Right ventricle myocardium superior (tissue), 1 donor: ENCODE measurements at regions not wholly inside any gene's neighbourhood (a gene's known extent, or its start where the extent isn't known, plus 50 kb on each side); places are given as distances from the start of the nearest gene placed in this dataset.
A peak's percentile ranks its signal among the peaks of the same experiment; 100 is the strongest.

Source experiments
- ATAC-seq: fragments of 200-7000 bp; cut with Tn5 transposase; one replicate; pipeline ENCODE4 v1.9.1; 2020; ENCODE audit warnings: mild to moderate bottlenecking; ENCODE audit not compliant: poor library complexity
- DNase-seq: peaks from one replicate; pipeline ENCODE4 v3.0.0-alpha.2; 2020
- intact Hi-C: fragments of 100-400 bp; cut with DNase I; formaldehyde crosslinking; loops from one replicate; pipeline ENCODE4 v1.11.2; 2022
- donor health status: DM: no; HTN: yes; CAD: no; lungs with severe emphysema.

DNA sequence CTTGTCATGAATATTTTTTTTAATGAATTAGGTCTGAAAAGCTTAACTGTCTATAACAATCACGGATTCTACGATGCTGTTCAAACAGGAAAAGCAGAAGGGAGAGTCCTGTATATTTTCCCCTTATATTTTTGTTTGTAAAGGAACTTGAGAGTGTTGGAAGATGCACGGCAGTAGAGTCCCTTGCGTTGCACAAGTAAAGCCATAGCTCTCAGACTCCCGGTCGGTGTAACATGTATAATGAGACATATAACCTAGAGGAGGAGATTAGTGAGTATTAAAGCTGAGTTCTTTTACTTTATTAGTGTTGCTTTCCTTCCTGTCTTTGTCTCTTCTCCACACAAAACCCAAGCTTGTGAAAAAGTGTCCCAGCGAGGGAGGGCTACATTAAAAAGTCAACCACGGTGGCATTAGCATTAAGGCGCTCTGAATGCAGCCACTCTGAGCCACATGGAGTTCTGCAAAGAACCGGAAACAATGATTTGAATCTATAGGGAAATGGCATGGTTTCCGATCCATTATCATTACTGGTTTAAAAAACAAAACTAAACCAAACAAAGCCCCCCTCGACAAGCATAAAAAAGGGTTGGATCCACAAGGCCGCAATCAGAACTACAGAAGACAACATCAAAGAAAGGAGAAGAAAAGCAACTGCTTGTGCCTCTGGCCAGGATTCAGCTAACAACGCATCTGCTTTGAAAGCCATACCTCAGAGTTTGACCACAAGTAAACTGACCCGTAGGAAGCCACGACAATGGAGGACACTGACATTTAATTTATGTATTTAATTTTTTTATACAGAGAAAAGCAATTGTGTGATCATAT, 356.8 kb downstream of the LMO4 start:
- intact Hi-C loops, result no loop called here
- peak; percentile 29 for ATAC-seq
- DNase-seq, result no peak

DNA sequence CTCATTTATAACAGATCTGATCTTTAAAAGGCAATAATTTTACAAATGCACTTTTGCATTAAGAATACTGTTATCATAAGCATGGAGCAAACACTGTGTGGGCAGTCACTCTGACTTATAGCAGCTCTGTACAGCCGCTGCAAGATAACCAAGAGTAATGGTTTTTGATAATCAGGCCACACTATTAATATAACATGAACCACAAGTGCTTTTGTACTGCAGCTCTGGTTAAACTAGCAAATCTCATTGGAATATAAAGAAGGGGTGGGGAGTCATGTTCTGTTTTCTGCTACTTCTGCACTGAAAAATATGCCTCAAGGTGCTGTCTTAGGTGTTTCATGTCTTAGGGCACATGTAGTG, 357.4 kb downstream of the LMO4 start:
- no peak for DNase-seq
- ATAC-seq, result no peak
- intact Hi-C loops, result no loop called here

DNA sequence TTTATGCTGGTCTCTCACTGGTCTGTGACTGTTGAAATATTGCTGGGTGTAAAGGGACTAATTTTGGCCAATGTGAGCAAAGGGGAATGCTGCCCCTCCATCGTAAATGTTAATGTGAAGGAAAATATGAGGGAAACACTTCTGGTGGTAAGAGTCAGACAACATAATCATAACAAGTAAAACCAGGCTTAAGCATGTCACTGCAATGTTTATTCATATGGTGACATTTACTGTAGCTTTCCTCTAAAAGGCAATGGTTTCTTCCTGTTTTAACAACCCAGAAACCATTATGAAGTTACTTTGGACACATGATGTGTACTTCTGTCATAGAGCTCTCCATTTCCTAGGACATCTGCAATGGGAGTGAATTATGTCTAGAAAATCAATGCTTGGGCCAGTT, 358.0 kb downstream of the LMO4 start:
- ATAC-seq, result no peak
- DNase-seq, result no peak
- intact Hi-C loops, result no loop called here

DNA sequence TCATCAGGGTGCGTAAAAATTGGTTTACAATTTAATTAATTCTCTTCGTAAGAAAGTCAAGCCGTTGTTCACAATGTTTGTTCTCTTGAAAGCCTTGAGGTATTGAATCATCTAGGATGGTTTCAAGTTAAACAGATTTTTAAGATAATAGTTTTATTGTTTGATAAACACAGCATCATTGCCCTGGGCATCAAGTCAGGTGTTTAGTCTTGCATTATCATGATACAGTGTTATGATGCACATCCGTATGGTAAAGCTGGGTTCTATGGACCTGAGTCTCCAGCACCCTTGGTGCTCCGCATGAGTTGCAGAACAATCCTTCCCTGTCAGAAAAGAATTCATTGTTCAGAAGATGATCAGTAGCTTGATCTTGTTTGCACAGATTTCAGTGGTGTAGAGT, 359.5 kb downstream of the LMO4 start:
- intact Hi-C loops, result no loop called here
- no peak for ATAC-seq
- no peak for DNase-seq

DNA sequence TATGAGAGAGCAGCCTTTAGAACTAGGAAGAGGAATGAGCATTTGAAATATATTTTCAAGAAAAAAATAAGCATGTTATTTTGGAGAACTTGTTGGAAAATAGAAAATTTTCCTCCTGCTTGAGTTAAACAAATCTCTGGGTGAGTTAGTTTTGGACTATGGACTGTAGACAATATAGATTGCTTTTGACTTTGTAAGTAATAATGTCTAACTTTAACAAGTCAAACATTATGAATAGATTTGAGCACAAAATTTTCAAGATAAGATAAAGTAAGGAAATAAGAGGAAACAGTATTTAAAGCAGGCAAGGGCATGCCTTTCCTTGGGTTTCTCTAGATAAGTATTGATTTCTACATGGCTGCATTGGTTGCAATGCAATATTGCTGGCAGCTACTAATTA, 360.8 kb downstream of the LMO4 start:
- ATAC-seq (no peak), DNase-seq (no peak)
- intact Hi-C loops, result no loop called here

DNA sequence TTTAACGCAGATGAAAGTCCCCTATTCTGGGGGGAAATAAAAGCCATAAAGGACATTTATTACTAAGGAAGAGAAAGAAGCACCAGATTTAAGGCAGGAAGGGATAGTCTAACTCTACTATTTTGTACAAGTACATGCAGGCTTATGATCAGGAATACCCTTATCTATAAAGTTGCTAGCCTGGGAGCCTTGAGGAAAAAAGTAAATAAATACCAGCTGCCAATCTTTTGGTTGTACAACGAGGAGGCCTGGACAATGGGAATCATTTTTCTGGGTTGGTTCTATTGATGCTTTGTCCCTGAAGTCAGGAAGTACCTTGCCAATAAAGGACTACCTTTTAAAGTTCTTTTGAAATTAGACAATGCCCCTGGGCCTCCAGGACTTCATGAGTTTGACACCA, 367.8 kb downstream of the LMO4 start:
- ATAC-seq, result no peak
- intact Hi-C loops, result no loop called here
- DNase-seq, result no peak

DNA sequence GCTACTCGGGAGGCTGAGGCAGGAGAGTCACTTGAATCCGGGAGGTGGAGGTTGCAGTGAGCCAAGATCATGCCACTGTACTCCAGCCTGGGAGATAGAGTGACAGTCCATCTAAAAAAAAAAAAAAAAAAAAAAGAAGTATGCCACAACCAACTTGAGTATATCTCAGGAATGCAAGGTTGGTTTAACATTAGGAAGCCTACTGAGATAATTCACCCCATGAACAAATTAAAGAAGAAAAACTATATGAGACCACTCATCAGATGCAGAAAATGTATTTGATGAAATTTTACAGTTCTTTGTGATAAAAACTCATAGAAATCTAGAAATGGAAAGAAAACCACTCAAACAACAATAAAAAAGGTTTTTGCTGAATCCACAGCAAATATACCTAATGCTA, 373.8 kb downstream of the LMO4 start:
- no peak for ATAC-seq
- no peak for DNase-seq
- intact Hi-C loops, result no loop called here

DNA sequence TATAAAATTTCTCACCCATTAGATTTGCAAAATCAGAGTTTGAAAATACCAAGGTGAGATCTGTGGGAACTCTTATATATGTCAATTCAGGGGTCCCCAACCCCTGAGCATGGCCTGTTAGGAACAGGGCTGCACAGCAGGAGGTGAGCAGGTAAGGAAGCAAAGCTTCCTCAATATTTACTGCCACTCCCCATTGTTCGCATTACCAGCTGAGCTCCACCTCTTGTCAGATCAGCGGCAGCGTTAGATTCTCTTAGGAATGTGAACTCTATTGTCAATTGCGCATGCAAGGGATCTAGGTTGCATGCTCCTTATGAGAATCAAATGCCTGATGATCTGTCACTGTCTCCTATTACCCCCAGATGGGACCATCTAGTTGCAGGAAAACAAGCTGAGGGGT, 376.6 kb downstream of the LMO4 start:
- DNase-seq, result no peak
- intact Hi-C loops, result no loop called here
- ATAC-seq, result no peak

DNA sequence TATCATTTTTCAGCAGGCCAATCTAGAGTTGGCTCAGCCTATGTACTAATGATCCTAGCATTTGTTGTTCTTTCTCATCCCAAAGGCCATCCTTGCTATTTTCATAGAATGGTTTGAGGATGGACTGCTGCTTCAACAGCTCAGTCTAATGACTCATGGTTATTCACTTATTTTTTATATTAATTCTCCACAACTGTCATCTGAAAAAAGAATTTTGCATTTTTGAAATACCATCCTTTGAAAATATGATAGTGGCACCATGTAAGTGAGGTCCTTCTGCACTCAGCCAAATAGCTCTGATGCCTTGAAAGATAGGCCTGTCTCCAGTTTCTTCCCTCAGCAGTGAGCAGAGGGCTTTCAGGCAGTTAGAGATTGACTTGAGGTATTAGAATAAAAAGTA, 377.5 kb downstream of the LMO4 start:
- DNase-seq (no peak), ATAC-seq (no peak)
- intact Hi-C loops, result no loop called here

DNA sequence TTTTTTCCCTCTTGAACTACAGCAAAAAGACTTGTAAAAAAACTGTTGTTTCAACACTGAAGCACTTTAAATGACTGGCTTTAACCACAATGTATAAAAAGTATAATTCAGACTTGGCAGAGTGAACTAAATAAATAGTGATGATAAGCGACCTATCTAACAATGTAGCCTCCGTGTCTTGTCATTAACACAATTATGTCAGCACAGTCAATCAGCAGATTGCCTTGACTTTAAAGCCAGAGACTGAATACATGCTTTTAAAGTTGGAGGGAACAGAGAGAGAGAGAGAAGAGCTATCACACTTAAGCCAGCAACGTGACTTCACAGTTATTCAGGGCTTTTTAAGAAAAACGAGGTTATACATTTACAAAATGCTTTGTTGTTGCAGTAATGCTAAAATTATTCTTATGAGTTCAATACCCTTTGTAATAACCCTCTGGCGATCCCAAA, 378.1 kb downstream of the LMO4 start:
- intact Hi-C loops, result no loop called here
- DNase-seq, result no peak
- ATAC-seq, result no peak

DNA sequence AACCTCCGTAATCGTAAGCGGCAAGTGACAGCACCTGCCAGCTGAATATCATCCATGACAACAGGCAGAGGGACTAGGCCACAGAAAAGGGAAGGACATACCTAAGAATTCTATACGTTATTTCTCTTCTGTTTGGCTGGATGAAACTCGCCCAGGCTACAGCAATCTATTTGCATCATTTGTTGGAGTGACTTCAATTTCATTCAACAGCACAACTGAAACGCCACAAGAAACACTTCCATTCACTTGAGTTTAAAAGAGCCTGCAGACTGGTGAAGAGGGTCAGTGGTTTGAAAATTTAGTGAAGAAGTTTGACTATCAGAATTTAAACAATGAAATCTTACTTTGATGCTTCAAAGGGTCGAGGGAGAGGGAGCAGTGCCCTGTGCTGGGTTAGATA, 378.7 kb downstream of the LMO4 start:
- no peak for DNase-seq
- intact Hi-C loops, result no loop called here
- ATAC-seq, result no peak

DNA sequence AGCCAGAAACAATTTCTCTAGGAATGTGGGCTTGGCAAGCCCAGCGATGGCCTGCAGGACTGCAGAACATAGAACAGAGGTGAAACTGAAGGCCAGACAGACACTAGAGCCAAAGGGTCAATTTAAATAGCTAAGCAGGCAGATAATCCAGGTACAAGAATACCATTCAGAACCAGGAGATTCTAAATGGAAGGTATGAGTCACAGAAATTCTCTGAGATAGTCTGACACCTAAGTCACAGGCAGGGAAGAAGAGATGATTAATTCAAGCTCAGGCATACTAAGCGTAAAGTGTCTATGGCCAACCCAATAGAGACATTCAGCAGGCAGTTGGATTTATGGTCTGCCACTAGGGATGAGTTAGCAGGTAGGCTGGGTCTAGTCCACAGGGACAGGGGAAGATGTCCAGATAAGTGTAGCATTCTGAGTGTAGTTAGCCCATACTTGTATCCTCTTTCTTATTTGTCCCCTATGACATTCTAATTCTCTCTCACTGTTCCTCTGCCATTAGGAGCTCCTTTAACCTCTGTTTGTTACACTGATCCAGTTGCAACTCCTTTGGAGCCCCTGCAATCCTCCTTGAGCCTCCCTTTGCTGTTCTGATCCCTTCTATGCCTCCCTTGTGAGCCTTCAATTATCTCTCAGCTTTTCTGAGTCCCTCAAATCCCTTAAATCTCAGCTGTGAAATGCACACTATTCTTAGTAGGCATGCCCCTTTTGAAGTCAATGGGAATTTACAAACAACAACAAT, 383.8 kb downstream of the LMO4 start:
- DNase-seq, result no peak
- ATAC-seq, result no peak
- intact Hi-C loops, result no loop called here

DNA sequence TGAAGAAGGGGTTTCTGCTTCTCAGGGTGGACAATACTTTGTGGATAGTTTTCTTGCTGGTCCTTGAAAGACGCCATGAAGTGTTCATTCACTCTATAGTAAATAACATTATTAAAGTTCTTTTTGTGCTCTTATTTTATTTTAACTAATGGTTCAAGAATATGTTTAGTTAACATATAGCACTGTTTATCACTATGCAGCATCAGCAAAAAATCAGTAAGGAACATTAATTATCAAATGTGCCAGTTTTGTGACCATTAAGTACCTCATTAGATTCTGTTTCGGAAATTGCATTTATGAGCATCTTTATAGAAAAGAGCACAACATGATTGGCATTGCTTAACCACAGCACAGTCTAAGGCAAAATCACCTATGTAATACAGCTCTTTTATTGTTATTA, 385.6 kb downstream of the LMO4 start:
- DNase-seq (no peak), ATAC-seq (no peak)
- intact Hi-C loops, result no loop called here

DNA sequence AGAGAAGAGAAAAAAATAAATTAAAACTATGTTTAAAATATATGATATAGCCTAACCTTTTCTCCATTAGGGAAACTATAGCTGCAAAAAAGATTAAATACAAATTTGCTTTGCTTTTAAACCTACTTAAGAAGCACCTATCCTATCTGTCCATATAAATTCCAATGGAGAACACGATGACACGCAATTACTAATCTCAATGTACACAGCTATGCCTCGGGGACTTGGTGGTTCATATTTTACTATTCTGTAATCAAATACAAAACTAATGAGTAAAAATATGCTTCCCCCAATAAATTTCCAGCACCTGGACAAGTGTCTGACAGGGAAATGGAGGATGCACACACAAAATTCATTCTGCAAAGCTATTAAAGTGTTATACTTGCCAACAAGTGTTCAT, 386.4 kb downstream of the LMO4 start:
- DNase-seq (no peak), ATAC-seq (no peak)
- intact Hi-C loops, result no loop called here

DNA sequence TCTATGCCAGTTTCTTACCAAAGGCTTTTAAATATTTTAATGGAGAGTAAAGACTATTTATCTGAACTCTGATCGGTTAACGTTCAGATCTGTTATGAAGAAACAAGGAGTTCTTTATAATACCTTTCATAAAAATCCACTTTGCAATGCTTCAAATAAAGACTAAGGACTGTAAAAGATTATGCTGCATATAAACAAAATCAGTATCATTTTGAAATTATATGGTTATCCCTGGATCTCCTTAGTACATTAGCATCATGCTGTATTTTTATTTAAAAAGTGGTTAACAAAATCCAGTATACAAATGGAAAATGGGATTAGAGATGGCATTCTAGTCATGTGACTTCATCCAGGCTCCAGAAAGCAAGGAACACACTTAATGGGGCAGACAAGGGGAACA, 386.8 kb downstream of the LMO4 start:
- DNase-seq, result no peak
- intact Hi-C loops, result no loop called here
- ATAC-seq, result no peak

DNA sequence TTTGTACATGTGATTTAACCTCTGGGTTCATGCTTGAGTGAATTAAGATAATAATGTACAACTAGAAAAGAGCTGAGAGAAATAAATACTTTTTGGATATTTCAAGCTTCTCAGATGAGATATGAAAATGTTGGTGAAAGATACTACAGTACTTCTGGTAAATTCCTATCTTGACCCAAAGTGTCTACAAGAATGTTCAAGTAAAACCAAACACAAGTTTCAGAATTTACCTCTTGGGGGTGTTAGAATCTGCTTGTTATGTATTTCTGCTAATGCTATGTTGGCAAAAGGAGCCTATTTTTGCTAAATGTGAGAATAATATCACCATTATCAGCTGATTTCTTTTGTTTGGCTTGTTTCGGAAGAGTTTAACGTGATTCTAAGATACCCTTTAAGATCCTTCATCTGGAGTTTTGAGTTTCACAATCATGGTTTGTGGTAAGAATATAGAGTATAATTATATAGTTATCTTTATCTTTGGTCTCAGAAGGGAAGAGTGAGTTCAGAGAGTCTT, 388.5 kb downstream of the LMO4 start:
- DNase-seq (no peak), ATAC-seq (no peak)
- intact Hi-C loops, result no loop called here

DNA sequence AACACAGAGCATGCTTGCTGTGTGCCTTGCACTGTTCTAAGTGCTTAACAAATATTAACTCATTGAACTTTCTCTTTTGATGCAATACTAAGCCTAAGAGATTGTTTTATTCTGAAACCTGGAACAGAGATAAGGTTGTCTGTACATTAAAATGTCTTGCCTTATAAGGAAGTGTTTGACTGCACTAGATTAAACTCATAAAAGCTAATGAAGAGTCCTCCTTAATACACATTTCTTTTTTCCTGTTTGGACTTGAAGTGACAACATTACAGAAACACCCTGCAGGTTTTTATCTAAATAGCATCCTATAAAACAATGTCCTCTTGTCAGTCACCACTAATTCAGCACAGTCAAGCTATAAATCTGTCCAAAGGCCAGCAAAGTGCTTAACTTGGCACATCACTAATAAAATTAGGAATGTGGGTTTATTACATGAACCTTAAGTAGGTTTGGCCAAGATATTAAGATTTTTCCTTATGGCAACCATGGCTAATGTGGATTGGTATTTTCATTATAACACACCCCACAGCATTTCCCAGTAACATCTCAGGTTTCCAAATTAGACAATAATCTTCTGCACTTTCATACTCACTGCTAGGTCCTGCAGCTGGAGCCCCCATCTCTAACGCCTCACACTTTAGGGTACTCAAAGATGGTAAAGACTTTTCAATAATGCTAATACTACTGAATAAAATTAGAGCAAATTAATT, 389.7 kb downstream of the LMO4 start:
- intact Hi-C loops, result no loop called here
- DNase-seq, result no peak
- no peak for ATAC-seq

DNA sequence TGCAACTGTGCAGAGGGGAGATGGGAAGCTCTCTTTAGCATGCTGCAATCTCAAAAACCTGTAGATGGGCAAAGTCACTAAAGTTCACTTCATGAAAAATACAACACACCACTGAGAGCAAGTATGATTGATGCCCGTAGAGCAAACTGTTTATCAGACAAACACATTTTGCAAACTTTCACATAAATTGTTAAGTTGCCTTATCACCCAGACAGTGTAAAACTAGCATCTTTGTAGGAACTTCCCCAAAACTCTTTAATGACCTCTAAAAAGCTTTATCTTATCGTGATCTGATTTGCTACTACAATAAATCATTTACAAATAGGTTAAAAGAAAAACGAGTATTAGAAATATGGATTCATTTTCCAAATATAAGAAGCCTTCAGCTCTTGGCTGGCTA, 391.0 kb downstream of the LMO4 start:
- no peak for DNase-seq
- no peak for ATAC-seq
- intact Hi-C loops, result no loop called here

DNA sequence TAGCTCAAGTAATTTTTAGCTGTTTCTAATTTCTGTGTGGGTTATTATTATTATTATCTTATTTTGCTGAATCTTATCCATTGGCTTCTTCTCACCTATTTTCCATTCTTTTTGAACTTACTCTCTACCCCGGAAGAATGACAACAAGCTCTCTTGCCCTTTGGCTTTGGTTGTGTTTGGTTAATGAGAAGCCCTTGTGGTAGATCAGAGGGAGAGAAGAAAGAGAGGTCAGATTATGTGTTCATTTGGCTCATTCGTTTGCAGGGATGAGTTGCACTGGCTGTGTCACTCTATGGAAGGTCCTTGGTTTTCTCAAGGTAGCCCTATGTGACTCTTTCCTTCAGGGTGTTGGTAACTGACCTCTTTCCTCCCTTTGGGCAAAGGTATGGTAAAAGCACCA, 391.9 kb downstream of the LMO4 start:
- intact Hi-C loops, result no loop called here
- ATAC-seq (no peak), DNase-seq (no peak)

DNA sequence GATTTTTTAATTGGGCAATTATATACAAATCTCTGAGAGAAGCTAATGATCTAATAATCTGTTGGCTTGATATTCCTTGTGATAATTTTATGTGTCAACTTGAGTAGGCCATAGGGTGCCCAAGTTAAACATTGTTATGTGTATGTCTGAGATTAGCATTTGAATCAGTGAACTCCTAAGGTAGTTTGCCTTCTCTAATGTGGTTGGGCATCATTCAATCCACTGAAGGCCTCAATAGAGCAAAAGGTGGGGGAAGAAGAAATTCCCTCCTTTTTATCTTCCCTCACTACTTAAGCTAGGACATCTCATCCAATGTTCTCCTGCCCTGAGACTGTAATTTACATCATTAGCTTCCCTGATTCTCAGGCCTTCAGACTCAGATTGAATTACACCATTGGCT, 394.5 kb downstream of the LMO4 start:
- intact Hi-C loops, result no loop called here
- DNase-seq, result no peak
- ATAC-seq, result no peak
